ENCODE measurements at regions not wholly inside any gene's neighbourhood (a gene's known extent, or its start where the extent isn't known, plus 50 kb on each side); places are given as distances from the start of the nearest gene placed in this dataset.

GRCh38 chr2:181380581-181380980 is 76.6 kb upstream of the ITGA4 start:
- FAIRE-seq (no peak), DNase-seq (ENCODE audit: insufficient read length, low spot score) (no peak)
- TF ChIP-seq POLR2A (IDR thresholded peaks at IDR 0.05; ENCODE audit: low read depth, low read length) = no peak

DNA sequence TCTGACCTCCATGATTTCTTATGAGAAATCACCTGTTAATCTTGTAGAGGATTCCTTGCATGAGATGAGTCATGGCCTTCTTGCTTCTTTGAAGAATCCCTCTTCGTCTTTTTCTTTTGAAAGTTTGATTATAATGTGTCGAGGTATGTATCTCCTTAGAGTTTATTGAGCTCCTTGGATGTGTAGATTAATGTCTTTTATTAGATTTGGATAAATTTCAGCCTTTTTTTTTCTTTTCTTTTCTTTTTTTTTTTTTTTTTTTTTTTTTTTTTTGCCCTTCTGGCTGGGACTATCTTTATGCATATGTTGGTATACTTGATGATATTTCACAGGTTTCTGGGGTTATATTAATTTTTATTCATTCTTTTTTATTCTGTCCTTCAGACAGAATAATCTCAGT is 72.3 kb upstream of the ITGA4 start:
- TF ChIP-seq POLR2A (IDR thresholded peaks at IDR 0.05; ENCODE audit: low read depth, low read length) = no peak
- DNase-seq (ENCODE audit: insufficient read length, low spot score) (no peak), FAIRE-seq (no peak)

DNA sequence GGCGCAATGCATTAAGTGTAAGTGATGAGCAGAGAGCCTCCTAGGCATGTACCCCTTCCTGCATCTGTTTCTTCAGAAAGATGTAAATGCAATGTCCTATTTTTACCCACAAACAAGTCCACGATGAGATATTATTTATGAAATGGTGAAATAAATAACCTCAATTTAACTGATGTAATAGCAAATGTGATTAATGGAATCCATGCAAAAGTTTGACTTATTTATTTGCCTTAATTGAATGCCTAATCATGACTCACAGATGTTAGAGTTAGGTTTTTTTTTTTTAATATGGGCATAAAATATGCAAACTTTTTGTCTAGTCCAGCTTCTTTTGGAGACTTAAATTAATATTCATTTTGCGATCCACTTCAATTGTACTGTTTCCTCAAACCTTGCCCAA is 67.7 kb upstream of the ITGA4 start:
- no peak for TF ChIP-seq POLR2A (IDR thresholded peaks at IDR 0.05; ENCODE audit: low read depth, low read length)
- DNase-seq (ENCODE audit: insufficient read length, low spot score) (no peak), FAIRE-seq (no peak)

DNA sequence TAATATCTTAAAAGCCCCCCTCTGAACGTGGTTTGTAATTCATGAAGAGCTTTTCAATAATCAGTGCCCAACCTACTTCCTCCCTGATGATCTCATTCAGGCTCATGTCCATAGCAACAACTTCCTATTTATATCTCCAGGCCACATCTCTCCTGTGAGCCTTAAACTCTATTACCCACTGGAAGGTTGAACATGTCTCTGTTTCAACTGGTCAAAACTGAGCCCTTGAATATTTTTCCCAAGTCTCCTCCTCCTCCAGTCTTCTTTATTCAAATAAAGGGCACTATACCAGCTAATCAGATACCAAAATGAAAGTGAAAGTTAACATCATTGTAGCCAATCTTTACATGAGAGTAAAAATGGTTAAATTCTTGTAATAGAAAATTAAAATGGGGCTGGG is 63.7 kb upstream of the ITGA4 start:
- DNase-seq (ENCODE audit: insufficient read length, low spot score) (peak; percentile 21), FAIRE-seq (peak; percentile 97)
- no peak for TF ChIP-seq POLR2A (IDR thresholded peaks at IDR 0.05; ENCODE audit: low read depth, low read length)

DNA sequence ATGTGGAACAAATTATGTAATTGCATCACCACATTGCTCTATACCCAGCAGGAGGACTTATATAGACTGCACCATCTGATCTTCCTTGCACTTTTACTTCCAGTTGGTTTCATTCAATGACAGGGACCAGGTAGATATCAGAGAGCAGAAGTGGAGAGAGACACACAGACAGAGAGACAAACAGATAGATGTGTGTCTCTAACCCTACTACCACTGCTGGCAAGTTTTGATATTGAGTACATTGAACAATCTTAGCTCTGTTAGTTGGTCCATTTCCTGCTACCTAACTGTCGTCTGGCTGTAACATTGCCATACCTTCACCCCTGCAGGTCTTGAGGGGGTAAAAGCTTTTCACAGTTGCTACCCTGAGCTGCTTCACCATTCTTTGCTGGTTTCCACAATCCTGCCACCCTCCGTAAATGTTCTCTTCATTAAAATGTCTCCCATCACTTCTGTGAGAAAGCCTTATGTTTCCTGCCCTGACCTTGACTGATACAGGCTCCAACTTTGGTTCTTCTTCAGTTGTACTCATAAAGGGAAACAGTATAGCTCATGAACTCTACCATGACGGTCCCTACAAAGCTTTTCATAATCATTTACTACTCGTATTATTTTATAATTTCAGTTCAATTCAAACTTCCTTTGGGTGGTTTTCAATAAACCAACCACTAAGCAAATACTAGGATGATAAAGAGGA is 62.3 kb upstream of the ITGA4 start:
- DNase-seq (ENCODE audit: insufficient read length, low spot score) (no peak), FAIRE-seq (peak; percentile 11)
- no peak for TF ChIP-seq POLR2A (IDR thresholded peaks at IDR 0.05; ENCODE audit: low read depth, low read length)

GRCh38 chr2:181395851-181396250 is 61.3 kb upstream of the ITGA4 start:
- no peak for TF ChIP-seq POLR2A (IDR thresholded peaks at IDR 0.05; ENCODE audit: low read depth, low read length)
- no peak for FAIRE-seq
- DNase-seq (ENCODE audit: insufficient read length, low spot score) = no peak

- no peak for DNase-seq (ENCODE audit: insufficient read length, low spot score)
- FAIRE-seq = no peak
- TF ChIP-seq POLR2A (IDR thresholded peaks at IDR 0.05; ENCODE audit: low read depth, low read length) = no peak
These were observed 60.7 kb upstream of the ITGA4 start for GRCh38 chr2:181396256-181397123.

- no peak for TF ChIP-seq POLR2A (IDR thresholded peaks at IDR 0.05; ENCODE audit: low read depth, low read length)
- no peak for DNase-seq (ENCODE audit: insufficient read length, low spot score)
- no peak for FAIRE-seq
These were observed 59.9 kb upstream of the ITGA4 start for GRCh38 chr2:181397331-181397730.

- no peak for TF ChIP-seq POLR2A (IDR thresholded peaks at IDR 0.05; ENCODE audit: low read depth, low read length)
- FAIRE-seq = no peak
- DNase-seq (ENCODE audit: insufficient read length, low spot score) = no peak
These were observed 59.2 kb upstream of the ITGA4 start for GRCh38 chr2:181398000-181398399.

- no peak for TF ChIP-seq POLR2A (IDR thresholded peaks at IDR 0.05; ENCODE audit: low read depth, low read length)
- no peak for DNase-seq (ENCODE audit: insufficient read length, low spot score)
- no peak for FAIRE-seq
These were observed 58.2 kb upstream of the ITGA4 start for GRCh38 chr2:181399027-181399426.

DNA sequence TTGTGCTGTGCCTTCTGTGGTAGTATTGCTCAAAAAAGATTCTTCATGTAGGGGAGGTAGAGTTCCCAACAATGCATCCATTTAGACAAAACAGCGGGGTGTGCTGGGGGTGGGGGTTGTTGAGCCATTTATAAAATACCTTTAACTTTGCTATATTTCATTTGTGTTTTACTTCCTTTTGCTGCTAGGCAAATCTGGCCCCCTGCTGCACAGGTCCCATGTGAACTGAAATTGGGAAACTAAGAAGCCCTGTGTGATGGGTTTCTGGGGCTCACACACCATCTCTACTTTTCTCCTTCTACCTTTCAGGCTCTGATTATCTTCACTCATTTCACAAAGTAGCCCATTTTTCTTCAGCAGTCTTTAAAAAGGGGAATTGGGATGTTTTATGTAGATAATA is 52.7 kb upstream of the ITGA4 start:
- TF ChIP-seq POLR2A (IDR thresholded peaks at IDR 0.05; ENCODE audit: low read depth, low read length) = no peak
- FAIRE-seq (no peak), DNase-seq (ENCODE audit: insufficient read length, low spot score) (no peak)

DNA sequence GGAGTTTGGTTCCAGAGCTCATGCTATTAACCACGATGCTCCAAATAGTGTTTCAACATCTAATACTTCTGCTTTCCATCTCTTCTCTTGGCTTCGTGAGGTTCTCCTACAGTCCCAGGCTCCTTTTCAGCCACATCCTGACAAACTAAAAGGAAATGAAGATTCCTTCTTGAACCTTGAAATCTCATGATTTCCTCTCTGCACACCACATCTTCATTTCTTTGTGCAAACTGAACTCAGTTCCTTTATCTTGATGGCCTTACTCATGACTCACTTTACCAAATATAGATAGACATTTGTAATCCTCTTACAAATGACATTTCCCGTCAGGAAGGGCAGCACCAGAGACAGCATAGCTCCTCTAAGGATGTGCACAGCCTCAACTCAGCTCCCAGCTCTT is 50.0 kb upstream of the ITGA4 start:
- FAIRE-seq (no peak), DNase-seq (ENCODE audit: insufficient read length, low spot score) (no peak)
- TF ChIP-seq POLR2A (IDR thresholded peaks at IDR 0.05; ENCODE audit: low read depth, low read length) = no peak

Data from H54 (cell line).